K562 (cell line): ENCODE measurements at regions not wholly inside any gene's neighbourhood (a gene's known extent, or its start where the extent isn't known, plus 50 kb on each side); places are given as distances from the start of the nearest gene placed in this dataset.

Experiments used
- ATAC-seq: fragments of 200-7000 bp; cut with Tn5 transposase; 3 replicates; pipeline ENCODE4 v1.9.1; 2020; ENCODE audit warnings: moderate library complexity
- BruUV-seq: library from RNA; stranded (reverse); fragments of 400-500 nt; replicated peaks from 2 replicates; lab custom pipeline; 2021; lab: Mats Ljungman, UMichigan
- CTCF ChIA-PET: fragments of 300-600 bp; formaldehyde crosslinking; extraction: SDS; loops from one replicate; lab custom pipeline; 2021; ENCODE audit warnings: low intra/inter-chr PET ratio; lab: Yijun Ruan, JAX
- POLR2A ChIA-PET: fragments of 300-600, 350-650 bp; sonication (Branson Sonifier 250); formaldehyde crosslinking; extraction: SDS; loops from one replicate; lab custom pipeline; 2021; ENCODE audit warnings: antibody characterized with exemption, inconsistent platforms; lab: Yijun Ruan, JAX
- DNase-seq, 4 experiments: peaks; one replicate each; pipeline versions ENCODE4 v3.0.0 to v3.0.0-alpha.2; 2011 to 2018; ENCODE audit warnings: low spot score in 3 of 4, mixed read lengths in 3 of 4; ENCODE audit errors: extremely low read depth in 1 of 4
- FAIRE-seq: peaks from 2 replicates; lab custom pipeline; 2011; peaks lifted over from hg19 to GRCh38; lab: Jason Lieb, UNC
- H2AFZ ChIP-seq: 2 replicates; pipeline ENCODE4 v1.6.0; 2011; ENCODE audit warnings: low read depth, low read length, control low read depth, inconsistent platforms
- H3K27ac ChIP-seq: fragments of 200-600 bp; 3 replicates; pipeline ENCODE4 v1.8.0; 2011; ENCODE audit warnings: low read depth, mild to moderate bottlenecking, control low read depth, inconsistent platforms, low read length, moderate library complexity, mixed read lengths; ENCODE audit errors: extremely low read depth
- H3K27me3 ChIP-seq, 2 experiments: fragments of 300-600 bp in 1 of 2; 2 replicates in 1 of 2; 3 replicates in 1 of 2; pipeline versions ENCODE4 v1.6.0 to v1.8.0; 2011; ENCODE audit warnings: inconsistent platforms in 2 of 2, low read length in 2 of 2, mild to moderate bottlenecking in 1 of 2, mixed read lengths in 1 of 2, moderate library complexity in 1 of 2; ENCODE audit not compliant: control insufficient read depth in 2 of 2, insufficient read depth in 2 of 2
- H3K36me3 ChIP-seq: fragments of 300-600 bp; 3 replicates; pipeline ENCODE4 v1.8.0; 2011; ENCODE audit warnings: mild to moderate bottlenecking, low read length, inconsistent platforms; ENCODE audit not compliant: control insufficient read depth, insufficient read depth
- H3K4me1 ChIP-seq, 2 experiments: fragments of 200-600 bp in 1 of 2; replicated peaks in 1 of 2; 2 replicates in 1 of 2; 3 replicates in 1 of 2; pipeline versions ENCODE4 v1.5.1 to v1.8.0; 2011; ENCODE audit warnings: inconsistent platforms in 2 of 2, low read length in 2 of 2, mild to moderate bottlenecking in 1 of 2, mixed read lengths in 1 of 2, moderate library complexity in 1 of 2; ENCODE audit not compliant: control insufficient read depth in 2 of 2, insufficient read depth in 2 of 2
- H3K4me2 ChIP-seq: 2 replicates; pipeline ENCODE4 v1.6.1; 2011; ENCODE audit warnings: low read length, control low read depth, inconsistent platforms, mixed read lengths; ENCODE audit not compliant: insufficient read depth
- H3K4me3 ChIP-seq: fragments of 200-600 bp; sonication (generic), shearing (Covaris generic); 2 replicates; pipeline ENCODE4 v1.5.1; 2016; ENCODE audit warnings: control low read depth, inconsistent platforms
- H3K79me2 ChIP-seq: fragments of 200-600 bp; 3 replicates; pipeline ENCODE4 v1.8.0; 2011; ENCODE audit warnings: low read length, inconsistent platforms; ENCODE audit not compliant: control insufficient read depth, insufficient read depth
- H3K9ac ChIP-seq, 2 experiments: 2 replicates each; pipeline versions ENCODE4 v1.6.0 to v1.6.1; 2011; ENCODE audit warnings: low read depth in 2 of 2, low read length in 2 of 2, control low read depth in 1 of 2, inconsistent platforms in 1 of 2, mild to moderate bottlenecking in 1 of 2, mixed read lengths in 1 of 2; ENCODE audit not compliant: insufficient read depth in 1 of 2
- H3K9me1 ChIP-seq: one replicate; pipeline ENCODE4 v1.6.0; 2011; ENCODE audit warnings: inconsistent platforms, mild to moderate bottlenecking, low read length, moderate library complexity; ENCODE audit not compliant: control insufficient read depth, insufficient read depth
- H3K9me3 ChIP-seq: replicated peaks from 2 replicates; pipeline ENCODE4 v1.5.1; 2011; ENCODE audit warnings: low read depth, low read length, inconsistent platforms; ENCODE audit not compliant: control insufficient read depth, insufficient read depth
- H4K20me1 ChIP-seq: replicated peaks from 2 replicates; pipeline ENCODE4 v1.6.1; 2011; ENCODE audit warnings: low read length, inconsistent platforms, mixed read lengths; ENCODE audit not compliant: control insufficient read depth, insufficient read depth
- BRD4 ChIP-seq: fragments of 200-600 bp; sonication (generic); IDR thresholded peaks from 2 replicates; pipeline ENCODE4 v1.6.1; 2017; ENCODE audit warnings: inconsistent platforms
- CTBP1 ChIP-seq: fragments of 450-650 bp; IDR thresholded peaks from 2 replicates; pipeline ENCODE4 v1.6.1; 2016; ENCODE audit warnings: borderline replicate concordance
- MCM3 ChIP-seq: fragments of 450-650 bp; IDR thresholded peaks from 2 replicates; pipeline ENCODE4 v1.6.1; 2016
- NFIC ChIP-seq: fragments of 450-650 bp; IDR thresholded peaks from 2 replicates; pipeline ENCODE4 v1.6.1; 2017; ENCODE audit warnings: mild to moderate bottlenecking, inconsistent platforms
- SIN3B ChIP-seq: fragments of 450-650 bp; IDR thresholded peaks from 2 replicates; pipeline ENCODE4 v1.6.1; 2017; ENCODE audit warnings: low read depth, mild to moderate bottlenecking, moderate library complexity
- ZNF140 ChIP-seq: fragments of 250-450 bp; sonication (Bioruptor Pico); IDR thresholded peaks from 2 replicates; pipeline ENCODE4 v1.8.0; 2021; ENCODE audit warnings: moderate library complexity, mild to moderate bottlenecking, inconsistent platforms
- whole genome bisulfite sequencing: fragments of 100-300 bp; shearing (Covaris generic); methylation state at CpG from one replicate; pipeline ENCODE4 v1.1.6; 2016; ENCODE audit warnings: low coverage, mixed read lengths; ENCODE audit not compliant: insufficient coverage; ENCODE audit errors: missing lambda C conversion rate; 5-methylcytosine and 5-hydroxymethylcytosine counted together
- in situ Hi-C: fragments of 300-500 bp; cut with MboI; formaldehyde crosslinking; loops from 4 replicates; pipeline ENCODE4 v1.15.0; 2018; ENCODE audit warnings: inconsistent platforms, mixed read lengths
- intact Hi-C: fragments of 100-400 bp; cut with micrococcal nuclease; formaldehyde crosslinking; loops from 2 replicates; pipeline ENCODE4 v1.14.2; 2022

DNA sequence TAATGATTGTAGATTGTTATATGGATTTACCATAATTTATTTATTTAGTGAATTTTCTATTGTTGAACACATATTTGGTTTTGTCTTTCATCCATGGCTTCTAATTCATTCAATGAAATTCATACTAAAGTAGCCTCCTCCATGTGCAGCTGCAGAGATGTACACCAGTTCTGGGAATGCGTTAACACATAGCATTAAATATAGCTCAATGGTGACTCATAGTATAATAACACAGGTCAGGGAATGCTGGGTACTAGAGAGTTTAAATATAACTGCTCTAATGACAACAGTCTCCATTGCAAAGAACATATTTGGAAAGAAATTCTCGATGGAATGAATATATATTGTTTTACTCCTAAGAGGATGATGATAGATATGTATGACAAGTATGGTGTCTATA lies 1190.2 kb upstream of the NRXN1 start:
- peaks cover 2% of the 10 kb centered on the region; the same call in 1 of the 2 replicates for H3K9me3 ChIP-seq
- H3K79me2 ChIP-seq, result no peaks in the 10 kb centered on the region
- no peak for TF ChIP-seq SIN3B
- TF ChIP-seq MCM3, result no peak
- no peak for TF ChIP-seq BRD4
- TF ChIP-seq ZNF140 (CRISPR knock-in tag), result no peak
- FAIRE-seq, result no peak
- POLR2A ChIA-PET, result no interaction called here
- no peaks in the 10 kb centered on the region for H3K9me1 ChIP-seq
- H4K20me1 ChIP-seq, result no peaks in the 10 kb centered on the region
- no peaks in the 10 kb centered on the region for H3K27me3 ChIP-seq
- ATAC-seq, result no peak
- 0% methylated on average over 2 of the region's 2 CpGs for WGBS
- H2AFZ ChIP-seq, result no peak overlapping the region
- intact Hi-C loops (no loop called here), in situ Hi-C loops (no loop called here)
- H3K4me3 ChIP-seq, result no peak overlapping the region
- H3K27ac ChIP-seq, result no peak overlapping the region
- DNase-seq, result no peak
- CTCF ChIA-PET, result no interaction called here
- no peak overlapping the region for H3K9ac ChIP-seq
- no peak overlapping the region for H3K4me2 ChIP-seq
- no peaks in the 10 kb centered on the region for H3K36me3 ChIP-seq
- H3K4me1 ChIP-seq, result no peaks in the 10 kb centered on the region
- BruUV-seq, result no TSS peak

DNA sequence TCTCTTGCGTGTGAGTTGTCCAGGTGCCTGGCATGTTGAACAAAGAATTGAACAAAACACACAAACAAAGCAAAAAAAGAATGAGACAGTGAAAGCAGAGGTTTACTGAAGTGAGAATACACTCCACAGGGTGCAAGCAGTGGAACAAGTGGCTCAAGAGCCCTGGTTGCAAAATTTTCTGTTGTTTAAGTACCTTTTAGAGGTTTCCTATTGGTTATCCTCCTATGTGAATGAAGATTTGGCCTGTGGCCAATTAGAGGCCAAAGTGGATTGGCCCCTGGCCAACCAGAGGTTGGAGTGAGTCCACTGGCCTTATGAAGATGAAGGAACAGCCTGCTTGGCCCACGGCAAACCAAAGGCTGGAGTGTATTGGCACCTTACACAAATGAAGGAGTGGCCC lies 1188.5 kb upstream of the NRXN1 start:
- POLR2A ChIA-PET, result no interaction called here
- no peak overlapping the region for H3K4me3 ChIP-seq
- FAIRE-seq, result no peak
- TF ChIP-seq CTBP1 (no peak), NFIC (peak; percentile 57)
- TF ChIP-seq, all 486 proteins: peak for 1
- CTCF ChIA-PET, result no interaction called here
- intact Hi-C loops, result no loop called here
- no peak for DNase-seq
- H3K4me2 ChIP-seq, result no peak overlapping the region
- no peak for ATAC-seq
- H3K36me3 ChIP-seq, result no peaks in the 10 kb centered on the region
- no peak overlapping the region for H2AFZ ChIP-seq
- no peaks in the 10 kb centered on the region for H3K79me2 ChIP-seq
- H3K27ac ChIP-seq, result no peak overlapping the region
- no TSS peak for BruUV-seq
- no peaks in the 10 kb centered on the region for H3K4me1 ChIP-seq
- H3K9ac ChIP-seq, result no peak overlapping the region
- no peaks in the 10 kb centered on the region for H4K20me1 ChIP-seq
- 0% methylated on average over 2 of the region's 2 CpGs for WGBS
- H3K9me1 ChIP-seq, result no peaks in the 10 kb centered on the region
- no peaks in the 10 kb centered on the region for H3K27me3 ChIP-seq
- in situ Hi-C loops, result no loop called here
- peaks cover 2% of the 10 kb centered on the region; the same call in 1 of the 2 replicates for H3K9me3 ChIP-seq
